H1 (cell line): ENCODE measurements at regions not wholly inside any gene's neighbourhood (a gene's known extent, or its start where the extent isn't known, plus 50 kb on each side); places are given as distances from the start of the nearest gene placed in this dataset.
A peak's percentile ranks its signal among the peaks of the same experiment; 100 is the strongest.

ENCODE experiments used
- CTCF ChIA-PET: fragments of 300-600 bp; sonication (Branson Sonifier 250); formaldehyde crosslinking; loops from one replicate; lab custom pipeline; 2021; ENCODE audit not compliant: partially characterized antibody; lab: Charles Lee
- POLR2A ChIA-PET: fragments of 300-600 bp; sonication (Branson Sonifier 250); formaldehyde crosslinking; loops from one replicate; lab custom pipeline; 2021; ENCODE audit warnings: inconsistent platforms; ENCODE audit not compliant: partially characterized antibody; lab: Charles Lee
- DNase-seq, 2 experiments: peaks; one replicate each; pipeline versions ENCODE4 v3.0.0 to v3.0.0-alpha.2; 2010 to 2022; ENCODE audit warnings: low spot score in 2 of 2, low read depth in 1 of 2, mixed read lengths in 1 of 2
- FAIRE-seq: peaks from 2 replicates; lab custom pipeline; 2011; peaks lifted over from hg19 to GRCh38; lab: Jason Lieb, UNC
- H2AFZ ChIP-seq: 2 replicates; pipeline ENCODE4 v1.8.1; 2012; ENCODE audit warnings: low read length, inconsistent platforms
- H2AK5ac ChIP-seq: 2 replicates; pipeline ENCODE4 v1.6.1; 2013; ENCODE audit warnings: low read depth, low read length
- H2BK120ac ChIP-seq: replicated peaks from 2 replicates; pipeline ENCODE3; 2013; ENCODE audit warnings: low read depth, low read length, inconsistent platforms
- H2BK12ac ChIP-seq: 2 replicates; pipeline ENCODE4 v1.6.1; 2013; ENCODE audit warnings: low read depth, low read length
- H2BK15ac ChIP-seq: 2 replicates; pipeline ENCODE4 v1.6.1; 2013; ENCODE audit warnings: low read length
- H2BK20ac ChIP-seq: 2 replicates; pipeline ENCODE4 v1.6.1; 2013; ENCODE audit warnings: low read length
- H2BK5ac ChIP-seq: 2 replicates; pipeline ENCODE4 v1.6.1; 2013; ENCODE audit warnings: low read depth, low read length
- H3K14ac ChIP-seq: 2 replicates; pipeline ENCODE4 v1.6.1; 2013; ENCODE audit warnings: inconsistent platforms; ENCODE audit not compliant: insufficient read length
- H3K18ac ChIP-seq: 2 replicates; pipeline ENCODE4 v1.6.1; 2013; ENCODE audit warnings: low read length; ENCODE audit errors: extremely low read depth
- H3K23ac ChIP-seq: 2 replicates; pipeline ENCODE4 v1.6.1; 2013; ENCODE audit warnings: inconsistent platforms; ENCODE audit not compliant: insufficient read length
- H3K23me2 ChIP-seq: 2 replicates; pipeline ENCODE4 v1.6.1; 2013; ENCODE audit warnings: low read depth, low read length
- H3K27ac ChIP-seq: 2 replicates; pipeline ENCODE4 v1.6.1; 2011; ENCODE audit warnings: low read depth, low read length, inconsistent platforms
- H3K27me3 ChIP-seq, 4 experiments: replicated peaks in 1 of 4; 1 replicate in 1 of 4; 2 replicates in 3 of 4; pipeline versions ENCODE4 v1.6.1 to v1.8.1; 2011 to 2013; ENCODE audit warnings: low read length in 3 of 4, mild to moderate bottlenecking in 3 of 4, inconsistent platforms in 2 of 4, mixed read lengths in 2 of 4, moderate library complexity in 1 of 4; ENCODE audit not compliant: control insufficient read depth in 3 of 4, insufficient read depth in 3 of 4; ENCODE audit errors: extremely low read depth in 1 of 4
- H3K36me3 ChIP-seq, 4 experiments: 2 replicates each; pipeline versions ENCODE4 v1.6.1 to v1.8.1; 2011 to 2013; ENCODE audit warnings: mild to moderate bottlenecking in 4 of 4, low read length in 3 of 4, moderate library complexity in 2 of 4, control low read depth in 1 of 4, inconsistent platforms in 1 of 4; ENCODE audit not compliant: insufficient read depth in 4 of 4, control insufficient read depth in 2 of 4
- H3K4ac ChIP-seq: replicated peaks from 2 replicates; pipeline ENCODE3; 2013; ENCODE audit warnings: low read length, low read depth, mixed read lengths, inconsistent platforms; ENCODE audit not compliant: insufficient read length
- H3K4me1 ChIP-seq, 4 experiments: replicated peaks in 1 of 4; 1 replicate in 1 of 4; 2 replicates in 3 of 4; pipeline versions ENCODE4 v1.6.1 to v1.8.1; 2011 to 2013; ENCODE audit warnings: low read length in 3 of 4, inconsistent platforms in 2 of 4, mixed read lengths in 1 of 4; ENCODE audit not compliant: insufficient read depth in 4 of 4, control insufficient read depth in 3 of 4
- H3K4me2 ChIP-seq, 2 experiments: 2 replicates each; pipeline versions ENCODE4 v1.6.1 to v1.8.1; 2011 to 2013; ENCODE audit warnings: low read depth in 2 of 2, low read length in 2 of 2, control low read depth in 1 of 2, inconsistent platforms in 1 of 2, mild to moderate bottlenecking in 1 of 2; ENCODE audit not compliant: insufficient read depth in 1 of 2
- H3K4me3 ChIP-seq, 4 experiments: fragments of 200-600, 300-600 bp in 1 of 4; sonication (generic), shearing (Covaris generic), sonication (Bioruptor Twin) in 1 of 4; 2 replicates each; pipeline versions ENCODE4 v1.5.1 to v1.8.1; 2011 to 2016; ENCODE audit warnings: low read length in 4 of 4, low read depth in 3 of 4, control low read depth in 2 of 4, inconsistent platforms in 2 of 4, mild to moderate bottlenecking in 2 of 4, mixed read lengths in 1 of 4, moderate library complexity in 1 of 4; ENCODE audit not compliant: insufficient read depth in 2 of 4; ENCODE audit errors: extremely low read depth in 1 of 4
- H3K56ac ChIP-seq: replicated peaks from 2 replicates; pipeline ENCODE3; 2013; ENCODE audit warnings: low read depth, mild to moderate bottlenecking, mixed read lengths, low read length, inconsistent platforms; ENCODE audit not compliant: insufficient read length
- H3K79me1 ChIP-seq: 2 replicates; pipeline ENCODE4 v1.6.1; 2013; ENCODE audit warnings: low read depth, low read length, control low read depth
- H3K79me2 ChIP-seq, 2 experiments: 2 replicates each; pipeline versions ENCODE4 v1.6.1 to v1.8.1; 2012 to 2013; ENCODE audit warnings: low read length in 2 of 2, mild to moderate bottlenecking in 2 of 2, inconsistent platforms in 1 of 2; ENCODE audit not compliant: insufficient read depth in 2 of 2, control insufficient read depth in 1 of 2
- H3K9ac ChIP-seq, 4 experiments: replicated peaks in 1 of 4; 1 replicate in 1 of 4; 2 replicates in 3 of 4; pipeline versions ENCODE4 v1.6.1 to v1.8.1; 2011 to 2013; ENCODE audit warnings: low read depth in 3 of 4, low read length in 3 of 4, control low read depth in 2 of 4, mild to moderate bottlenecking in 2 of 4, moderate library complexity in 2 of 4, inconsistent platforms in 1 of 4; ENCODE audit errors: extremely low read depth in 1 of 4
- H3K9me3 ChIP-seq, 2 experiments: 2 replicates each; pipeline versions ENCODE4 v1.6.1 to v1.8.1; 2012 to 2013; ENCODE audit warnings: mild to moderate bottlenecking in 2 of 2, moderate library complexity in 2 of 2, control low read depth in 1 of 2, inconsistent platforms in 1 of 2, low read depth in 1 of 2, low read length in 1 of 2, mixed read lengths in 1 of 2; ENCODE audit not compliant: insufficient read depth in 2 of 2
- H4K20me1 ChIP-seq, 2 experiments: replicated peaks in 1 of 2; 2 replicates each; pipeline versions ENCODE3 to v1.8.1; 2011 to 2013; ENCODE audit warnings: inconsistent platforms in 2 of 2, low read length in 2 of 2, mild to moderate bottlenecking in 1 of 2; ENCODE audit not compliant: insufficient read depth in 2 of 2, control insufficient read depth in 1 of 2
- H4K5ac ChIP-seq: 2 replicates; pipeline ENCODE4 v1.6.1; 2013; ENCODE audit warnings: low read length, low read depth, mixed read lengths, inconsistent platforms; ENCODE audit not compliant: insufficient read length
- H4K8ac ChIP-seq: 2 replicates; pipeline ENCODE4 v1.8.0; 2013; ENCODE audit warnings: mild to moderate bottlenecking, moderate library complexity, low read length, inconsistent platforms; ENCODE audit not compliant: insufficient read depth; ENCODE audit errors: extremely low read depth
- H4K91ac ChIP-seq: replicated peaks from 2 replicates; pipeline ENCODE3; 2013; ENCODE audit warnings: low read length, mixed read lengths, inconsistent platforms; ENCODE audit not compliant: insufficient read length
- ASH2L ChIP-seq: fragments of 200-600, 300-600 bp; sonication (generic); IDR thresholded peaks from one replicate; pipeline ENCODE4 v1.7.1; 2017; ENCODE audit warnings: low read length
- ATF3 ChIP-seq: IDR thresholded peaks from 2 replicates; pipeline ENCODE4 v1.6.1; 2011; ENCODE audit warnings: low read depth, mild to moderate bottlenecking, low read length; ENCODE audit not compliant: insufficient read depth
- EP300 ChIP-seq, 2 experiments: IDR thresholded peaks; 1 replicate in 1 of 2; 2 replicates in 1 of 2; pipeline ENCODE4 v1.6.1; 2011 to 2012; ENCODE audit warnings: low read depth in 2 of 2, low read length in 2 of 2, mild to moderate bottlenecking in 2 of 2, borderline replicate concordance in 1 of 2, inconsistent platforms in 1 of 2, moderate library complexity in 1 of 2
- HDAC2 ChIP-seq, 2 experiments: fragments of 300-600 bp in 1 of 2; sonication (generic) in 1 of 2; IDR thresholded peaks; 2 replicates each; pipeline ENCODE4 v1.6.1; 2011 to 2012; ENCODE audit warnings: low read depth in 2 of 2, low read length in 2 of 2, mild to moderate bottlenecking in 2 of 2, moderate library complexity in 2 of 2, borderline replicate concordance in 1 of 2, inconsistent platforms in 1 of 2
- KDM4A ChIP-seq: IDR thresholded peaks from one replicate; pipeline ENCODE4 v1.7.1; 2012; ENCODE audit warnings: low read depth, mild to moderate bottlenecking, moderate library complexity, low read length, inconsistent platforms; ENCODE audit not compliant: severe bottlenecking
- KDM5A ChIP-seq: fragments of 200-600 bp; IDR thresholded peaks from 2 replicates; pipeline ENCODE4 v1.7.1; 2012; ENCODE audit warnings: mild to moderate bottlenecking, low read length, inconsistent platforms, mixed read lengths
- MAFK ChIP-seq: IDR thresholded peaks from 2 replicates; pipeline ENCODE4 v1.6.1; 2012; ENCODE audit warnings: low read depth, mild to moderate bottlenecking, improper control_type of control experiment, low read length
- RXRA ChIP-seq: IDR thresholded peaks from 2 replicates; pipeline ENCODE4 v1.6.1; 2011; ENCODE audit warnings: low read depth, mild to moderate bottlenecking, low read length, moderate library complexity; ENCODE audit not compliant: insufficient read depth
- WGBS, 2 experiments: shearing (Covaris generic) in 1 of 2; methylation state at CpG; one replicate each; pipeline versions ENCODE4 v1.1.6 to v1.1.7; 2013 to 2015; ENCODE audit warnings: low lambda C conversion rate in 2 of 2, mixed read lengths in 2 of 2, inconsistent platforms in 1 of 2, low coverage in 1 of 2, missing lambda C conversion rate in 1 of 2; ENCODE audit not compliant: insufficient replicate concordance in 2 of 2, insufficient coverage in 1 of 2, insufficient read length in 1 of 2; ENCODE audit errors: extremely low coverage in 1 of 2, missing lambda C conversion rate in 1 of 2; 5-methylcytosine and 5-hydroxymethylcytosine counted together

GRCh38 chr16:26826500-26826899 is 240.2 kb upstream of the C16orf82 start:
- no peaks in the 10 kb centered on the region; a peak in 1 of 7 replicates for H3K4me1 ChIP-seq
- no peak for TF ChIP-seq MAFK
- no peak for TF ChIP-seq ATF3
- TF ChIP-seq EP300 (IDR thresholded peaks at IDR 0.05; ENCODE audit: borderline replicate concordance in 1 of 2, low read depth in 2 of 2, low read length in 2 of 2): no peak
- no peak for TF ChIP-seq KDM4A
- no peak for TF ChIP-seq ASH2L
- no peak for TF ChIP-seq RXRA
- no peak for TF ChIP-seq KDM5A
- TF ChIP-seq HDAC2 (IDR thresholded peaks at IDR 0.05; ENCODE audit: borderline replicate concordance in 1 of 2, low read depth in 2 of 2, low read length in 2 of 2): no peak
- TF ChIP-seq, all 59 proteins: peak for 0
- H4K5ac ChIP-seq: no peak overlapping the region
- H2BK20ac ChIP-seq: no peak overlapping the region
- no peak overlapping the region for H3K27ac ChIP-seq
- no peaks in the 10 kb centered on the region for H3K36me3 ChIP-seq
- H2AK5ac ChIP-seq: no peak overlapping the region
- H3K9me3 ChIP-seq: no peaks in the 10 kb centered on the region
- WGBS, 2 experiments: 83% methylated on average over 4 of the region's 4 CpGs; no CpG with 5 or more reads in 1 of the 2 experiments
- POLR2A ChIA-PET: no interaction called here
- H3K79me2 ChIP-seq: no peaks in the 10 kb centered on the region
- H3K79me1 ChIP-seq: no peaks in the 10 kb centered on the region
- no peak overlapping the region for H3K4me2 ChIP-seq
- H2BK120ac ChIP-seq: no peak overlapping the region
- no peak overlapping the region for H3K4me3 ChIP-seq
- no peak for FAIRE-seq
- H4K8ac ChIP-seq: no peak overlapping the region
- DNase-seq: no peak
- H4K20me1 ChIP-seq: no peaks in the 10 kb centered on the region
- CTCF ChIA-PET: no interaction called here
- H3K18ac ChIP-seq: no peak overlapping the region
- H3K23ac ChIP-seq: no peak overlapping the region
- H3K14ac ChIP-seq: no peak overlapping the region
- no peak overlapping the region for H2BK12ac ChIP-seq
- H3K4ac ChIP-seq: no peak overlapping the region
- no peaks in the 10 kb centered on the region for H3K23me2 ChIP-seq
- H4K91ac ChIP-seq: no peak overlapping the region
- H2BK5ac ChIP-seq: no peak overlapping the region
- no peak overlapping the region for H2BK15ac ChIP-seq
- H3K56ac ChIP-seq: no peak overlapping the region
- no peaks in the 10 kb centered on the region for H3K27me3 ChIP-seq
- peak overlapping the region; percentile 64; the same call in 1 of the 2 replicates for H2AFZ ChIP-seq
- H3K9ac ChIP-seq: no peak overlapping the region
